ENCODE measurements at regions not wholly inside any gene's neighbourhood (a gene's known extent, or its start where the extent isn't known, plus 50 kb on each side); places are given as distances from the start of the nearest gene placed in this dataset.
"Not testable (repeated sequence)": the region's sequence is repeated elsewhere in the genome, so short reads cannot be mapped to it uniquely, and the experiment has no call there.

DNA sequence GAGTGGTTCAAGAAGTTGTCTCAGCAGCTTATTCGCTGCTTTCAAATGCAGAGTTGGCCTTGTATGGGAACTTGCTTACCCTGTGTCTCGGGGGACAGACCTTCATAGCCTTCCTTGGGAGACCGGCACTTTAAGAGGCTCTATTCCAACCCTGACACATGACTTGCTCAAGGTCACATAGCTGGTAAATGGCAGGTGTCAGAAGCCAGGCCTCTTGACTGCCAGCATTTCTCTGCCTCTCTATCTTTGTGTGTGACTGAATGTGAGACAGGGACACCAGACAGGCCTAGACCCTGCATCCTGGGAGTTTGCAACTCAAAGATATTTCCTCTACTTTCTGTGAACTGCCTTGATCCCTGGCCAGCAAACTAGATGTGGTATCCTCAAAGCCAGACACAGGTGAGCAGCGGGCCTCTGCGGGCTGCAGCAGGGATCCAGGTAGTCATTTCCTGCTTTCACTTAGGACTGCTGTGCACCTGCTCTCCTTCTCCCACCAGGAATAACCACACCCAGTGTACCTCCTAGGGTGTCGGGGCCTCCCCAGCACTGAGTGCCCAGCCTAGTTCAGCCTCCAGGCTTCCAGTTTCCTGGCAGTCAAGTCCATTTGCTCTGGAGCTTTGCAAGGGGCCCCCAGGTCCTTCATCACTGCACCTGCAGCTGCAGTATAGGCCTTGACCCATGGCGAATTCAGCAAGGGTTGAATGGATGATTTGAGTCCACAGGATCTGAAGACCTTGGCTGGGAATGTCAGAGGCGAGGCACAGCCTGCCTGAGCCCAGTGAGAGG is 116.6 kb upstream of the TNRC6C start:
- H3K27ac ChIP-seq (ENCODE audit: low read depth, low read length) = no peak overlapping the region
- H3K27me3 ChIP-seq (ENCODE audit: control insufficient read depth in 1 of 2, insufficient read depth in 2 of 2, low read length in 2 of 2) = no peaks in the 10 kb centered on the region
- no peaks in the 10 kb centered on the region for H3K4me1 ChIP-seq (ENCODE audit: insufficient read depth, low read length)
- no peak overlapping the region for H3K9ac ChIP-seq (ENCODE audit: low read length)
- H3K9me3 ChIP-seq (ENCODE audit: low read length) = no peaks in the 10 kb centered on the region
- H3K36me3 ChIP-seq (ENCODE audit: insufficient read depth, low read length) = no peaks in the 10 kb centered on the region
- H3K4me3 ChIP-seq (ENCODE audit: low read depth in 1 of 2, low read length in 2 of 2) = no peak overlapping the region

DNA sequence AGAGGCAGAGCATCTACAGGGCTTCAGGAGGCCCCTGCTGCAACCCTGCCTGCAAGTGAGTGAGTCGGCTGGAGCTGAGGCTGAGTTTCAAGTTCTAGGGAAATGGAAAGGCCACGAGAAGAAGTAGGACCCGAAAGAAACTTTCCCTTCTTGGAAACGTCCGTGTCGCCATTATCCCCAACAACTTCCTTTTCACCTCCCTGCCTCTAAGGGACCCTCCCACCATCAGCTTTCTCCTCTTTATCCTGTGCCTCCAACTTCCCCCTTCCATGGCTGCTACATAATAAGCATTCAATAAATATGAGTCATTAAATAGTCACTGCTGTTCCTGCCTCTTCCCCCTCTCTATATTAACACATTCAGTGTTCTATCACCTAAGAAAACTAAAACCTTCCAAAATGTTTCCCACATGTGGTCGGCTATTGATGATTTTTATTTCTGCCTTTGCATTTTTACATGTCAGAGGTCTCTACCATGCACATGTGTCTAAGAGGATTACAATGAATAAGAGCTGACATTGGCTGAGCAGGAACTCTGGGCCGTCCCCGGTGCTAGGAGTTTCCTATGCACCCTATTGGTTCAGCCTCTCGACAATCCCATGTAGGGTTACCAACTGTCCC is 115.9 kb upstream of the TNRC6C start:
- no peak overlapping the region for H3K4me3 ChIP-seq (ENCODE audit: low read depth in 1 of 2, low read length in 2 of 2)
- no peaks in the 10 kb centered on the region for H3K36me3 ChIP-seq (ENCODE audit: insufficient read depth, low read length)
- no peaks in the 10 kb centered on the region for H3K4me1 ChIP-seq (ENCODE audit: insufficient read depth, low read length)
- no peaks in the 10 kb centered on the region for H3K9me3 ChIP-seq (ENCODE audit: low read length)
- no peak overlapping the region for H3K27ac ChIP-seq (ENCODE audit: low read depth, low read length)
- no peaks in the 10 kb centered on the region for H3K27me3 ChIP-seq (ENCODE audit: control insufficient read depth in 1 of 2, insufficient read depth in 2 of 2, low read length in 2 of 2)
- H3K9ac ChIP-seq (ENCODE audit: low read length) = no peak overlapping the region

DNA sequence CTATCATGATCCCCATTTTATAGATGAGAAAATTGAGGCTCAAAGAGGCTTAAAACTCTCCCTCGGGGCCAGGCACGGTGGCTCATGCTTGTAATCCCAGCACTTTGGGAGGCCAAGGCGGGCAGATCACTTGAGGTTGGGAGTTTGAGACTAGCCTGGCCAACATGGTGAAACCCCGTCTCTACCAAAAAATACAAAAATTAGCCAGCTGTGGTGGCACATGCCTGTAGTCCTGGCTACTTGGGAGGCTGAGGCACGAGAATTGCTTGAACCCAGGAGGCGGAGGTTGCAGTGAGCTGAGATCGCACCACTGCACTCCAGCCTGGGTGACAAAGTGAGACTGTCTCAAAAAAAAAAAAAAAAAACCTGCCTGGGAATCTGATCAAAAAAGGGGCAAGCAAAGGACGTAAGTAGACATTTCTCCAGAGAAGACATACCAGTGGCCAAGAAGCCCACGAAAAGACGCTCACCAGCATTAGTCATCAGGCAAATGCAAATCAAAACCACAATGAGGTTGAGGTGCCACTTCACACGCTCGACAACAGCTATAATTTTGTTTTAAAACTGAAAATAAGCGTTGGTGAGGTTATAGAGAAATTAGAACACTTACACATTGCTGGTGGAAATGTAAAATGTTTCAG is 115.1 kb upstream of the TNRC6C start:
- not testable (repeated sequence) for H3K4me3 ChIP-seq (ENCODE audit: low read depth in 1 of 2, low read length in 2 of 2); H3K36me3 ChIP-seq (ENCODE audit: insufficient read depth, low read length); H3K27me3 ChIP-seq (ENCODE audit: control insufficient read depth in 1 of 2, insufficient read depth in 2 of 2, low read length in 2 of 2); H3K4me1 ChIP-seq (ENCODE audit: insufficient read depth, low read length); H3K27ac ChIP-seq (ENCODE audit: low read depth, low read length); H3K9me3 ChIP-seq (ENCODE audit: low read length); H3K9ac ChIP-seq (ENCODE audit: low read length)

DNA sequence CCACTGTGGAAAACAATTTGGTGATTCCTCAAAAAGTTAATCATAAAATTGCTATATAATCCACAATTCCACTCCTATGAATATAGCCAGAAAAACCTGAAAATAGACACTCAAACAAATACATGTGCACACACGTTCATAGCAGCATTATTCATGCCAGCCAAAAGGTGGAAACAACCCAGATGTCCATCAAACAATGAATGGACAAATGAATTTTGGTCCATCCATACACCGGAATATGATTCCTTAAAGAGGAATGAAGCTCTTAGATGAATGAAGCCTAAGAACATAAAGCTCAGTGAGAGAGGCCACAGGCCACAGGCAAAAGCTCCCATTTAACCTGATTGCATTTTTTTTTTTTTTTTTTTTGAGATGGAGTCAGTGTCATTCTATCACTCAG is 114.6 kb upstream of the TNRC6C start:
- Histone ChIP-seq H3K36me3 (ENCODE audit: insufficient read depth, low read length) (no peaks in the 10 kb centered on the region), H3K27me3 (ENCODE audit: control insufficient read depth in 1 of 2, insufficient read depth in 2 of 2, low read length in 2 of 2) (no peaks in the 10 kb centered on the region), H3K4me3 (ENCODE audit: low read depth in 1 of 2, low read length in 2 of 2) (no peak overlapping the region), H3K27ac (ENCODE audit: low read depth, low read length) (no peak overlapping the region), H3K4me1 (ENCODE audit: insufficient read depth, low read length) (no peaks in the 10 kb centered on the region), H3K9me3 (ENCODE audit: low read length) (no peaks in the 10 kb centered on the region), H3K9ac (ENCODE audit: low read length) (no peak overlapping the region)

DNA sequence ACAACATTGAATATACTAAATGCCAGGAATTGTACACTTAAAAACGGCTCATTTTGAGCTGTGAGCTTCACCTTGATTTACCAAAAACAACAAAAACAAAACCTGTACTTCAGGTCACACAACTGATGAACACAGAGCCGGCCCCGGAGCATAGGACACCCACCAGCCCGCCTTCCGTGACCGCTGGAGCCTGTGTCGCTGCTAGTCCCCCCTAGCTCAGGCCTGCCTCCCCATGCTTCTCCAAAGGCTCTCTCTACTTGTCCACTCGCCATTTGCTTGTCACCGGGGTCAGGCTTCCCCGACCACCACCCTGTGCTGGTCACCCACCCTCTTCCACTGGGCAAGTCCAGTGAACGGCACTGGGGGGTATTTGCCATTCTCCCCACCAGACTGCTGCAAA is 113.8 kb upstream of the TNRC6C start:
- Histone ChIP-seq H3K36me3 (ENCODE audit: insufficient read depth, low read length) (no peaks in the 10 kb centered on the region), H3K9ac (ENCODE audit: low read length) (no peak overlapping the region), H3K27ac (ENCODE audit: low read depth, low read length) (no peak overlapping the region), H3K4me3 (ENCODE audit: low read depth in 1 of 2, low read length in 2 of 2) (no peak overlapping the region), H3K4me1 (ENCODE audit: insufficient read depth, low read length) (no peaks in the 10 kb centered on the region), H3K27me3 (ENCODE audit: control insufficient read depth in 1 of 2, insufficient read depth in 2 of 2, low read length in 2 of 2) (no peaks in the 10 kb centered on the region), H3K9me3 (ENCODE audit: low read length) (no peaks in the 10 kb centered on the region)

- H3K27ac ChIP-seq (ENCODE audit: low read depth, low read length) = no peak overlapping the region
- H3K36me3 ChIP-seq (ENCODE audit: insufficient read depth, low read length) = no peaks in the 10 kb centered on the region
- H3K9me3 ChIP-seq (ENCODE audit: low read length) = no peaks in the 10 kb centered on the region
- no peak overlapping the region for H3K4me3 ChIP-seq (ENCODE audit: low read depth in 1 of 2, low read length in 2 of 2)
- no peaks in the 10 kb centered on the region for H3K4me1 ChIP-seq (ENCODE audit: insufficient read depth, low read length)
- H3K27me3 ChIP-seq (ENCODE audit: control insufficient read depth in 1 of 2, insufficient read depth in 2 of 2, low read length in 2 of 2) = no peaks in the 10 kb centered on the region
- H3K9ac ChIP-seq (ENCODE audit: low read length) = no peak overlapping the region
Observed at GRCh38 chr17:77845541-77846225, 112.8 kb upstream of the TNRC6C start.

DNA sequence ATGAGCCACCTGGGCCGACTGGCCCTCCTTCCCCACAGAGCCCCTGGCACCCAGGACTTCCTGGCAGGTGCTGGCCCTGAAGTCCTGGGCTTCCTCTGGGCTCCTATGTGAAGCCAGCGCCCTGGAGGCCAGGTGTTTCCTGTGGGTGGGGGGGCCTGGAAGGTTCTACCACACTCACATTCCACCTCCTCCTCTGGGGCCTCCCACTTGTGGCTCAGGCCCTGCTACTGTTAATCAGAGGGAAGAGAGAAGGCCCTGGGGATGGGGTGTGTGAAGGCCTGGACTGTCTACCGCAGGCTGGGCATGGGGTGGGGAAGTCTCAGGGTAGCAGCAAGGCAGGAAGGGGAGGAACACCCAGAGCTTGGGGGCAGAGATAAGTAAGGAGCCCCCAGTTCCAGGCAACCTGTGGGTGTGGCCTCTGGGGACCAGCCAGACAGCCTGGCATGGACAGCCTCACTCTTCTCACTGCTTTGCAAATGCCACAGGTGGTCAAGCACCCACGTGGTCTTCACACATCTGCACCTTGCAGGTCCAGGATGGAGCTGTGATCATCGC is 111.9 kb upstream of the TNRC6C start:
- H3K9me3 ChIP-seq (ENCODE audit: low read length) = no peaks in the 10 kb centered on the region
- H3K4me3 ChIP-seq (ENCODE audit: low read depth in 1 of 2, low read length in 2 of 2) = no peak overlapping the region
- H3K27ac ChIP-seq (ENCODE audit: low read depth, low read length) = no peak overlapping the region
- H3K27me3 ChIP-seq (ENCODE audit: control insufficient read depth in 1 of 2, insufficient read depth in 2 of 2, low read length in 2 of 2) = no peaks in the 10 kb centered on the region
- H3K36me3 ChIP-seq (ENCODE audit: insufficient read depth, low read length) = no peaks in the 10 kb centered on the region
- no peaks in the 10 kb centered on the region for H3K4me1 ChIP-seq (ENCODE audit: insufficient read depth, low read length)
- H3K9ac ChIP-seq (ENCODE audit: low read length) = no peak overlapping the region

- Histone ChIP-seq H3K9ac (ENCODE audit: low read length) (no peak overlapping the region), H3K4me1 (ENCODE audit: insufficient read depth, low read length) (no peaks in the 10 kb centered on the region), H3K9me3 (ENCODE audit: low read length) (no peaks in the 10 kb centered on the region), H3K36me3 (ENCODE audit: insufficient read depth, low read length) (no peaks in the 10 kb centered on the region), H3K4me3 (ENCODE audit: low read depth in 1 of 2, low read length in 2 of 2) (no peak overlapping the region), H3K27me3 (ENCODE audit: control insufficient read depth in 1 of 2, insufficient read depth in 2 of 2, low read length in 2 of 2) (no peaks in the 10 kb centered on the region), H3K27ac (ENCODE audit: low read depth, low read length) (no peak overlapping the region)
Observed at GRCh38 chr17:77847221-77848085, 111.0 kb upstream of the TNRC6C start.

- Histone ChIP-seq H3K9ac (ENCODE audit: low read length) (no peak overlapping the region), H3K4me1 (ENCODE audit: insufficient read depth, low read length) (no peaks in the 10 kb centered on the region), H3K36me3 (ENCODE audit: insufficient read depth, low read length) (no peaks in the 10 kb centered on the region), H3K27me3 (ENCODE audit: control insufficient read depth in 1 of 2, insufficient read depth in 2 of 2, low read length in 2 of 2) (no peaks in the 10 kb centered on the region), H3K9me3 (ENCODE audit: low read length) (no peaks in the 10 kb centered on the region), H3K4me3 (ENCODE audit: low read depth in 1 of 2, low read length in 2 of 2) (no peak overlapping the region), H3K27ac (ENCODE audit: low read depth, low read length) (no peak overlapping the region)
Observed at GRCh38 chr17:77848257-77848656, 110.2 kb upstream of the TNRC6C start.

DNA sequence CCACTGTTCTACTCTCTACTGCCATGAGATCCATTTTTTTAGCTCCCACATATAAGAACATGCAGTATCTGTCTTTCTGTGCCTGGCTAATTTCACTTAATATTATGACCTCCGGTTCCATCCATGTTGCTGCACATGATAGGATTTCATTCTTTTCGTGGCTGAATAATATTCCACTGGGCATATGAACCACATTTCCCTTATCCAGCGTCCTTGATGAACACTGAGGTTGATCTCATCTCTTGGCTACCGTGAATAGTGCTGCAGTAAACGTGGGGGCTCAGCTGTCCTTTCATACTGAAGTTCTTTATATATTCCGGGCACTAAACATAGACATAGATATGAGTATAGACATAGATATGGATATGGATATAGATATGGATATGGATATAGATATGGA is 109.3 kb upstream of the TNRC6C start:
- Histone ChIP-seq H3K4me1 (ENCODE audit: insufficient read depth, low read length) (no peaks in the 10 kb centered on the region), H3K27ac (ENCODE audit: low read depth, low read length) (no peak overlapping the region)

More for the DNA sequence above, 109.3 kb upstream of the TNRC6C start:
- Histone ChIP-seq H3K4me3 (ENCODE audit: low read depth in 1 of 2, low read length in 2 of 2) (no peak overlapping the region), H3K9me3 (ENCODE audit: low read length) (no peaks in the 10 kb centered on the region), H3K36me3 (ENCODE audit: insufficient read depth, low read length) (no peaks in the 10 kb centered on the region), H3K27me3 (ENCODE audit: control insufficient read depth in 1 of 2, insufficient read depth in 2 of 2, low read length in 2 of 2) (no peaks in the 10 kb centered on the region), H3K9ac (ENCODE audit: low read length) (no peak overlapping the region)

Measured in muscle layer of colon (tissue), 2 donors.